GM18505 (cell line): ENCODE measurements at regions not wholly inside any gene's neighbourhood (a gene's known extent, or its start where the extent isn't known, plus 50 kb on each side); places are given as distances from the start of the nearest gene placed in this dataset.

Experiments used
- ATAC-seq: cut with Tn5 transposase; IDR thresholded peaks from one replicate; pipeline ENCODE4 v1.9.1; 2021; ENCODE audit not compliant: unreplicated experiment
- POLR2A ChIP-seq: IDR thresholded peaks from 4 replicates; pipeline ENCODE4 v1.6.1; 2011; ENCODE audit warnings: borderline replicate concordance; ENCODE audit not compliant: insufficient read depth, insufficient read length; ENCODE audit errors: extremely low read depth

DNA sequence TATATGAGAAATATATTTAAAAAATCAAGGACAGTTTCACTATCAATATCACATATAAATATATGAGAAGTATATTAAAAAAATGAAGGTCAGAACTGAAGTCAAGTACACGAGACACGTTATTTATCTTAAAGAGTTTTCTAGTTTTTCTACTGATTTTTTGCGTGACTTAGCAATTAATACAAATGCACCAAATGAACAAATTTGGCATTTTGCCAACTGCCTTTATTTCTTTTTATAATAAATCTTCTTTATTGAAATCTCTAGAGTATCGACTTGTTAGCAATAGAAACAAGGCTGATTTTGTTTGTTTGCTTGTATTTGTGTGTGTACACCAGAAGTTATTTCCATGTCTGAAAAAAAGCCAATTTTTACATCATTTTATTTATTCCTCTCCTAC lies 1684.7 kb upstream of the RAG2 start:
- TF ChIP-seq POLR2A = no peak
- ATAC-seq = no peak

DNA sequence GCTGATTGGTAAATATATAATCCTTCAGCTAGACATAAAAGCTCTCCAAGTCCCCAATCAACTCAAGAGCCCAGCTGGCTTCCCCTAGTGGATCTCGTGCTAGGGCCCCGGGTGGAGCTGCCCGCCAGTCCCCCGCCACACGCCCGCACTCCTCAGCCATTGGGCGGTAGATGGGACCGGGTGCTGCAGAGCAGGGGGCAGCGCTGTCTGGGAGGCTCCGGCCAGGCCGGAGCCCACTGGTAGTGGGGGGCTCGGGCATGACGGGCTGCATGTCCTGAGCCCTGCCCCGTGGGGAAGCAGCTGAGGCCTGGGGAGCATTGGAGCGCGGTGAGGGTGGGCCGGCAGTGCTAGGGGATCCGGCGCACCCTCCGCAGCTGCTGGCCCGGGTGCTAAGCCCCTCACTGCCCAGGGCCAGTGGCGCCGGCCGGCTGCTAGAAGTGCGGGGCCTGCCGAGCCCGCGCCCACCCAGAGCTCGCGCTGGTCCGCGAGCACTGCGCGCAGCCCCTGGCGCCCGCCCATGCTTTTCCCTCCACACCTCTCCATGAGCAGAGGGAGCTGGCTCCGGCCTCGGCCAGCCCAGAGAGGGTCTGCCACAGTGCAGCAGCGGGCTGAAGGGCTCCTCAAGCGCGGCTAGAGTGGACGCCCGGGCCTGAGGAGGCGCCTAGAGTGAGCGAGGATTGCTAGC lies 1680.6 kb upstream of the RAG2 start:
- no peak for TF ChIP-seq POLR2A
- no peak for ATAC-seq

DNA sequence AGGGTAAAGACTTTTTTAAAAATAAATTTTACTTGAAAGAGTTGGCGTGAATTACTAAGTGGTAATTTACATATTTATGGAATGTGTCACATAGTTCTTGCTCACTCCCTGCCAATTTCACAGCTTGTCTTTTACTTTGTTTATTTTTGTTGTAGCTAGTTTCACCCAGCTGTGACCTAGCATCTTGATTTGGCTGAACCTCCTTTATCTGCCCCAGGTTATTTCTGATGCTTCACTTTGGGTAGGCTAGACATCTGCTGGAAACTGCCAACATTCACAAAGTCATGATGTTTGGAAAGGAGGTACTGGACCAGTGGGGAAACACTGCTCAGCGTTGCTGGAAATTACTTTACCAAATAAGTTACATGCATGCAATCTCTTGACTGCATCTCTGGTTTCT lies 1676.0 kb upstream of the RAG2 start:
- ATAC-seq = no peak
- TF ChIP-seq POLR2A = no peak

DNA sequence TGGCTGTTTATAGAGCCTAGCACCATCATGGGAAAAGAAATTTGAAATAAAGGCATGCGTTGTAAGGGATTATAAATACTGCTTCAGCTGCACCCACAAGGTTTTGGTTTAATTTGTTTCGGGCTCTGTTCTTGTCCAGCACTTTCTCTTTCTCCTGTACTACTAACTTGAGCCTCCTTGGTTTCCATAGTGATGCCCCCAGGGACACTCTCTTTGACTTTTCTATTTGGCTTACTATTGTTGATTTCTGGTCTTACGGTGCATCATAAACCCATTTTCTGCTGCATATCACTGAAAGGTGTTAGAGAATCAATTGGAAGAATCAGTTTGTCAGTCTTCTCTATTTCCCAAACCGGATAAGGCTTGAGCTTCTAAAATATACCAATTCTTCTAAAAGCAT lies 1674.3 kb upstream of the RAG2 start:
- no peak for TF ChIP-seq POLR2A
- ATAC-seq = no peak

DNA sequence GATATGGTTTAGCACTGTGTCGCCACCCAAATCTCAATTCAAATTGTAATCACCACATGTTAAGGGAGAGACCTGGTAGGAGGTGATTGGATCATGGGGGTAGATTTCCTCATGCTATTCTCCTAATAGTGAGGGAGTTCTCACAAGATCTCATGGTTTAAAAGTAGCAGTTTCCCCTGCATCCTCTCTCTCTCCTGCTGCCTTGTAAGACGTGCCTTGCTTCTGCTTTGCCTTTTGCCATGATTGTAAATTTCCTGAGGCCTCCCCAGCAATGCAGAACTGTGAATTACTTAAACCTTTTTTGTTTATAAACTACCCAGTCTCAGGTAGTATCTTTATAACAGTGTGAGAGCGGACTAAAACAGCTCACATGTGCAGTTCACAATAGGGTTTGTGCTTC lies 1668.7 kb upstream of the RAG2 start:
- no peak for TF ChIP-seq POLR2A
- no peak for ATAC-seq

DNA sequence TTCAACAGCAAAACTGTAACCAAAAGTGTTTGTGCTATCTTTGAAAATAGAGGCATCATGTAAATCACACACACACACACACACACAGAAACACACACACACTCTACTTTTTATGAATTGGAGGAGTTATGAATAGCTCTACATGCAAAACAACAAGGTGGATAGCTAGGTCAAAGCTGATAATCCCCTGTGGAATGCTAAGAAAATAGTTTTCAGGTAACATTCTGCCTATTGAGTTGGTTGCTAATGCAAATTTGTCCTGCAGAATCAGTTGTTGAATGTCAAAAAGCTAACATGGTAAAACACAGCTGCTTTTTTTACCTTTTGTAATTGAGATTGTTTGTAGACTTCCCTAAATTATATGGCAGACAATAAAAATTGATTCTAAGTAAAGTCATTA lies 1658.4 kb upstream of the RAG2 start:
- TF ChIP-seq POLR2A = no peak
- no peak for ATAC-seq

DNA sequence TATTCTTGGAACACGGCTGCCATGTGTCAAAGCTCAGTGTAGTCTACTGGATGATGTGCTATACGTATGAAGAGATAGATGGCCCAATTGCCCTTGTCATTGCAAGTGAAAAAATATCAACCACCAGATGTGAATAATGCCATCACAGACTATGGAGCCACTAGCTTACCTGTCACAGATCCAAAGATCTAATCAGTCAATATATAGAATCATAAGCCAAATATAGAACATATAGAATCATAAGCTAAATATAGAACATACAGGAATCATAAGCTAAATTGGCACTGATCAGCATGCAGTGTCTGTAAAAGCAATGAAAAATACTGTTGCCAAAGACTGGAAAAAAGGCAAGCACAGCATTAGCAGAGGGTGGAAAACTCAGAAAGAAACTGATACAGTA lies 1656.9 kb upstream of the RAG2 start:
- ATAC-seq = no peak
- TF ChIP-seq POLR2A = no peak

DNA sequence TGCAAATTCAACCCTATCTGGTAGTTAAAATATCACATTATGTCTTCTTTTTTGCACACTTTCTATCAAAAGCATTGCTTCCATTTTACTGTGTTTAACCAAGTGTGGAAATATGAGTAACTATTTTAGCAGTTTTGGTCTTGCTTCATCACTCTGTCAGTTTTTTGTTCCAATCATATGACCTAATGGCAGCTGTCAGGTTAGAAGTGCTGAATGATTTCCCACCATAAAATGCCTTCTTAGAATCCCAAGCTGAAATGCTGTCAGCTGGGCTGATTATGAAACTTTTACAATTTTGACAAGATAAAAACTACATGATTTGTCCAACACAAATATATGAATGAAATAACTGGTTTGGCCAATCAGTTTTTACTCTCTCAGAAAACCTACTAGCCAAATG lies 1654.6 kb upstream of the RAG2 start:
- ATAC-seq = no peak

DNA sequence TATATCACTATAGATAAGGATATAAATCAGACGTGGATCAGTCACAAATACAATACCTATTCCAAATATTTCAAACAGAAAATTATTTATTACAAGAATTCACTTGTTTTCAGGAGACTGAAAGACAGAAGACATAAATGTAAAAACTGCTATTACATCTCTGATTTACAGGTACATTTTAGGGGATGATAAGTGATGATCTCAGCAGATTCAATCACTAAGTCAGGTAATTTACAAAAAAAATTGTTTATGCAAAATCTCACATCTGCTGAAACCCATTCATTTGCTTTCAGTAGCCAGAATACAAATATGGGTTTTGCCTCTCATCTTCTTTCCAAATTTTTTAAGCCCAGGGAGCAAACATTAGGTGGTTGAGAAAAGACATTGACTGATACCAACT lies 1648.4 kb upstream of the RAG2 start:
- ATAC-seq = no peak
- TF ChIP-seq POLR2A = no peak

More for the DNA sequence above, 1654.6 kb upstream of the RAG2 start:
- TF ChIP-seq POLR2A = no peak

DNA sequence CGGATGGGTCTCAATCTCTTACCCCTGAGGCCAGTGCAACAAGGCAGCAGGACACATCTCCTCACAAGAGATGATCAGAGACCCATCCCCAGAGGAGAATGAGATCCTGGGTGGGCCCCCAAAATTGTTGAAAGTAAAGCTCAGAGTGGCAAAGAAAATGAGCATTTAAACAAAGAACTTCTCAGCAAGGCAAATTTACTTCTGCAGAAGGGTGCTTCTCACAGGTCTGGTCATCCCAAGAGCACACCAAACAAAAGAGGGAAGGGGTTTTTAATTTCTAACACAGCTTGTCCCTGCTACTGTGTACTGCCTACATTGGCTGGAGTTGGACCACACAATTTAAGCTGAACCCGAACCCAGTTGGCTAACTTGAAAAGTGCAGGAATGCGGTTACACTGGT lies 1628.6 kb upstream of the RAG2 start:
- TF ChIP-seq POLR2A = no peak
- no peak for ATAC-seq

DNA sequence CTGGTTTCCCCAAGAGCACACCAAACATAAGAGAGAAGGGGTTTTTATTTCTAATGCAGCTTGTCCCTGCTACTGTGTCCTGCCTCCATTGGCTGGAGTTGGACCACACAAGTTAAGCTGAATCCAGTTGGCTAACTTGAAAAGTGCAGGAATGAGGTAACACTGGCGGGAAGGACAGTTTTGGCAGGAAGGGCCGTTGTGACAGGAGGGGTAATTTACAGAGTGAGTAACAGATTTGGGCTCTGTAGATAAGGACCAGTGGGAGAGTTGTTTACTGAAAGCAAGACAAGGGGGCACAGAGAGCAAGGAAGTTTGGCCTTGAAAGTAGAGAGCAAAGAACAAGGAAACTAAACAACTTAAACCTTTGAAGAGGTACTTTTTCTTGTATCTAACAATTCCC lies 1623.3 kb upstream of the RAG2 start:
- no peak for ATAC-seq
- no peak for TF ChIP-seq POLR2A

DNA sequence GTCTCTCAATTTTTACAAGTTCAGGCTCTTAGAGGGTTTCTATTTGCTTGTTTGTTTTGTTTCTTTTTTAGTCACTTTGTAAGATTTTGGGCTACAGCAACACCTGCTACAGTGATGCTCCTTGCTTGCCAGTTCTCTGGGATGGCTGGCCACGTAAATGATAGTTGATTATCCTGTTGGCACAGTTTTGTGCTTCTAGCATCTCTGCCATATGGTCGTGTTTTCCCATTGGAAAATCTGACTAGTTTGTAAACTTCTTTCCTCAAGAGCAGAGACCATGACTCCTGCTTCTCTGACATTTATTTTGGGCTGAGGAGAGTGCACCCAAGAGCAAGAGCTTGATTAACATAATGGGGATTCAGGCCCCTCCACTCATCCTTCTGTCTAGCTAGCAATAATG lies 1621.6 kb upstream of the RAG2 start:
- TF ChIP-seq POLR2A = no peak
- no peak for ATAC-seq

DNA sequence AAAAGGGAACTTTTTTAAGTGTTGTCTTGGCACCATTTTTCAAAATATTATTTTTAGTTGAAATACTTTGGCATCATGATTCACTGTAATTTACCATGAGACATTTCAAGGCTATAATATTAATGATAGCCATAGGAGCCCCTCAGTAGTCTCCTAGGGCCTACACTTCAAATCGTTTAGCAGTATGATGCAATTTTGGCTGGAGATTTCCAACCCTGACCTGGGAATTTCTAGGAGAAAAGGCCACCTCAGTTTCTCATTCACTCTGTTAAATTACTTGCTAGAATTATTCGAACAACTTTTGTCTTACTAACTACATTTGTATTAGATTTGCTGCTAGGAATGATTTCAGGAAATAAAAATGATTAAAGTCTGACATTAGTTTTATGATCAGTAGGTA lies 1610.9 kb upstream of the RAG2 start:
- no peak for ATAC-seq
- no peak for TF ChIP-seq POLR2A

DNA sequence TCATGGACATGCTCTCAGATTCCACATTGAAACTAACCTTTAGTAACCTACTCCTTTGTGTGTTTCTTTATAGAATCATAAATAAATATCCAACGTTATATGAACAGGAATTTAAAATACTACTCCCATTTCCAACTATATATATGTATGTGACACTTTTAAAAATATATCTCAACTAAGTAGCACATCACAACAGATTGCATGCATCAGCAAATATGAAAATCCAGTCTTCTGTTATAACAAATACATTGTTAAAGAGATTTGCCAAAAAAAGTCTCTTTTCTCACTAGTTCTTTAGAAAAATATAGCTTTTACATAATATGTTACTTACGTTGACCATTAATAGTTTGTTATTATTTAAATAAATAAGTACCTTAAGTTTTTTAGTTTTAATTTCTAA lies 1608.6 kb upstream of the RAG2 start:
- no peak for TF ChIP-seq POLR2A
- ATAC-seq = no peak

DNA sequence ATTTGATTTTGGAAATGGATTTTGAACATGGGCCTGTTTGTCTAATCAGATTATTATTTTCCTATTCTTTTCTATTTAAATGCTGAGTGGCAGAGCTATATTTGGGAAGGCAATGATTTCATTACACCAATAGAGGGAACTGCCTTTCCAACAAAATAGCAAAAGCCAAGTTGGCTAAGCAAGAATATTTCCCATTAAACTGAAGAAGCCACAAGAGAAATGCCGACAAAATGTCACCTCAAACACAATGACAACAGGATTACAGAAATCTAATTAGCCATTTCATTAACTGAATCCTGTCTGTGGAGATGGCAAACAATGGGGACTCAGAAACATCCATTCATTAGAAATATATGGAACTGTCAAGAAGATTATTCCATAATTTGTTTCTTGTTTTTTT lies 1593.1 kb upstream of the RAG2 start:
- TF ChIP-seq POLR2A = no peak
- ATAC-seq = no peak
